ENCODE measurements at regions not wholly inside any gene's neighbourhood (a gene's known extent, or its start where the extent isn't known, plus 50 kb on each side); places are given as distances from the start of the nearest gene placed in this dataset.

DNA sequence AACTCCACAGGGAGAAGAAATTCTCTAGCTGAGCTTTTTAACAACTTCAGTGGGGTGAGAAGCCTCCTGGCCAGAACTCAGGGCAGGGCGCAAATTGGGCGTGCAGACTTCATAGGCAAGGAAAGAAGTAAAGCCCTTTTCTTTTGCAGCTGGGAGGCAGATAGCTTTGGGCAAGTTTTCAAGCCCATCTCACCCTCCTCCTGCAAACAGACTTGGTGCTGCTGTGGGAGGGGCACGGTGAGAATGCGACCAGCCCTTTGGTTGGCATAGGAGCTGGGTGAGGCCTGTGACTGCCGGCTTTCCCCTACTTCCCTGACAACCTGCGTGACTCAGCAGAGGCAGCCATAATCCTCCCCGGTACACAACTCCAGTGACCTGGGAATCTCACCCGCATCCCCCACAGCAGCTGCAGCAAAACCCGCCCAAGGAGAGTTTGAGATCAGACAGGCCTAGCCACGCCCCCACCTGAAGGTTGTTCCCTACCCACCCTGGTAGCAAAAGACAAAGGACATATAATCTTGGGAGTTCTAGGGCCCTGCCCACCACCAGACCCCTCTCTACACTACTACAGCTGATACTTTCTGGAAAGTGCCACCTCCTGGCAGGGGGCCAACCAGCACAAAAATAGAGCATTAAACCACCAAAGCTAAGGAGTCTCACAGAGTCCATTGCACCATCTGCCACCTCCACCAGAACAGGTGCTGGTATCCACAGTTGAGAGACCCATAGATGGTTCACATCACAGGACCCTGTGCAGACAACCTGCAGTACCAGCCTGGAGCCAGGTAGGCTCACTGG lies 195.5 kb upstream of the CCL2 start:
- Histone ChIP-seq H3K9ac (ENCODE audit: low read length) (no peak overlapping the region), H3K4me1 (ENCODE audit: control insufficient read depth in 2 of 2, insufficient read depth in 2 of 2, low read length in 2 of 2) (no peaks in the 10 kb centered on the region), H3K9me3 (ENCODE audit: control extremely low read depth in 1 of 3, control insufficient read depth in 2 of 3, insufficient read depth in 1 of 3, low read length in 2 of 3) (peaks cover 0 to 10% (median 0%) of the 10 kb centered on the region in 3 donors), H3K79me2 (ENCODE audit: control insufficient read depth, insufficient read depth, low read length) (no peaks in the 10 kb centered on the region), H3K36me3 (replicated peaks in 1 of 2; ENCODE audit: control extremely low read depth in 1 of 2, control insufficient read depth in 1 of 2, extremely low read depth in 1 of 2, insufficient read depth in 2 of 2, low read length in 1 of 2) (no peaks in the 10 kb centered on the region), H3K4me2 (replicated peaks; ENCODE audit: low read depth, low read length, poor library complexity, severe bottlenecking) (no peak overlapping the region), H3K27ac (ENCODE audit: low read length in 2 of 2) (no peak overlapping the region), H3K4me3 (ENCODE audit: control extremely low read depth in 1 of 5, extremely low read depth in 1 of 5, insufficient read depth in 1 of 5, low read depth in 2 of 5, low read length in 4 of 5) (no peak overlapping the region), H3K27me3 (replicated peaks in 1 of 4; ENCODE audit: control extremely low read depth in 1 of 4, control insufficient read depth in 3 of 4, insufficient read depth in 4 of 4, low read length in 3 of 4) (peaks cover 0 to 6% (median 2%) of the 10 kb centered on the region in 4 experiments), H2AFZ (ENCODE audit: insufficient read depth, low read depth, low read length, poor library complexity, severe bottlenecking) (no peak overlapping the region), H4K20me1 (ENCODE audit: control insufficient read depth, insufficient read depth, low read length, poor library complexity, severe bottlenecking) (no peaks in the 10 kb centered on the region)
- TF ChIP-seq CTCF (IDR thresholded peaks at IDR 0.05), result no peak
- no peak for TF ChIP-seq EZH2 (IDR thresholded peaks at IDR 0.05; ENCODE audit: borderline replicate concordance, insufficient read depth, low read depth, low read length, poor library complexity, severe bottlenecking)
- DNase-seq (no peak), ATAC-seq (ENCODE audit: low read depth) (no peak)
- H3K9me3 Mint-ChIP-seq (ENCODE audit: insufficient read depth), result no peaks in the 10 kb centered on the region
- WGBS (ENCODE audit: insufficient coverage), result 90% methylated on average over 10 of the region's 10 CpGs
- ChIA-PET POLR2A (no interaction called here), CTCF (no interaction called here)
- no peak overlapping the region for H3K27ac Mint-ChIP-seq
- intact Hi-C loops (cut with micrococcal nuclease), result no loop called here
- no peaks in the 10 kb centered on the region for H3K4me1 Mint-ChIP-seq
- H3K4me3 Mint-ChIP-seq, result no peak overlapping the region
- peaks cover 39% of the 10 kb centered on the region for H3K27me3 Mint-ChIP-seq

DNA sequence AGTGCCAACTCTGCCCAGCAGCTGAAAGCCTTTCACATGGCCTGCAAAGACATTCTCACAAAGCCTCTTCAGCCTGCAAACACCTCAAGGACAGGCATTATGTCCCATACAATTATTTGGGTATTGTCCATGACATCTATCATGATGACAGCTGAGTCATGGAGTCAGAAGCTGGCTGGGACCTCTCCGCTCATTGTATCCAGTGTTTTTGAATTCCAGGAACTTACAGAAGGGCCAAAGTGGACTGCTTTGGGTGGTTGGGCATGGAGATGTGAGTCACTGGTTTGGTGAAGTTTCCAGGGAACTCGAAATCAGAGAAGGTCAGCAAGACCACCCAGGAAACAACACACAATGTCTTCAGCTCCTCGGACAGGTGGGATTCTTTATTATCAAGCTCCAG lies 188.6 kb upstream of the CCL2 start:
- no peak overlapping the region for H2AFZ ChIP-seq (ENCODE audit: insufficient read depth, low read depth, low read length, poor library complexity, severe bottlenecking)
- ChIA-PET CTCF (no interaction called here), POLR2A (no interaction called here)
- no peak overlapping the region for H3K27ac ChIP-seq (ENCODE audit: low read length in 2 of 2)
- peaks cover 21% of the 10 kb centered on the region for H3K27me3 Mint-ChIP-seq
- DNase-seq (no peak), ATAC-seq (ENCODE audit: low read depth) (no peak)
- H3K9ac ChIP-seq (ENCODE audit: low read length), result no peak overlapping the region
- no peaks in the 10 kb centered on the region for H3K27me3 ChIP-seq (replicated peaks in 1 of 4; ENCODE audit: control extremely low read depth in 1 of 4, control insufficient read depth in 3 of 4, insufficient read depth in 4 of 4, low read length in 3 of 4)
- no peaks in the 10 kb centered on the region for H3K9me3 ChIP-seq (ENCODE audit: control extremely low read depth in 1 of 3, control insufficient read depth in 2 of 3, insufficient read depth in 1 of 3, low read length in 2 of 3)
- no peaks in the 10 kb centered on the region for H3K4me1 ChIP-seq (ENCODE audit: control insufficient read depth in 2 of 2, insufficient read depth in 2 of 2, low read length in 2 of 2)
- no peaks in the 10 kb centered on the region for H3K4me1 Mint-ChIP-seq
- no peaks in the 10 kb centered on the region for H3K36me3 ChIP-seq (replicated peaks in 1 of 2; ENCODE audit: control extremely low read depth in 1 of 2, control insufficient read depth in 1 of 2, extremely low read depth in 1 of 2, insufficient read depth in 2 of 2, low read length in 1 of 2)
- no peaks in the 10 kb centered on the region for H3K79me2 ChIP-seq (ENCODE audit: control insufficient read depth, insufficient read depth, low read length)
- TF ChIP-seq EZH2 (IDR thresholded peaks at IDR 0.05; ENCODE audit: borderline replicate concordance, insufficient read depth, low read depth, low read length, poor library complexity, severe bottlenecking) (no peak), CTCF (IDR thresholded peaks at IDR 0.05) (no peak)
- intact Hi-C loops (cut with micrococcal nuclease), result no loop called here
- WGBS (ENCODE audit: insufficient coverage), result 100% methylated on average over 2 of the region's 3 CpGs
- no peak overlapping the region for H3K27ac Mint-ChIP-seq
- H3K9me3 Mint-ChIP-seq (ENCODE audit: insufficient read depth), result no peaks in the 10 kb centered on the region
- H3K4me3 Mint-ChIP-seq, result no peak overlapping the region
- no peak overlapping the region for H3K4me2 ChIP-seq (replicated peaks; ENCODE audit: low read depth, low read length, poor library complexity, severe bottlenecking)
- H3K4me3 ChIP-seq (ENCODE audit: control extremely low read depth in 1 of 5, extremely low read depth in 1 of 5, insufficient read depth in 1 of 5, low read depth in 2 of 5, low read length in 4 of 5), result no peak overlapping the region
- H4K20me1 ChIP-seq (ENCODE audit: control insufficient read depth, insufficient read depth, low read length, poor library complexity, severe bottlenecking), result no peaks in the 10 kb centered on the region
